GM10266 (cell line): ENCODE measurements at regions not wholly inside any gene's neighbourhood (a gene's known extent, or its start where the extent isn't known, plus 50 kb on each side); places are given as distances from the start of the nearest gene placed in this dataset.

Experiments
- DNase-seq: peaks from one replicate; pipeline ENCODE4 v3.0.0; 2012; ENCODE audit errors: extremely low spot score
- CTCF ChIP-seq: IDR thresholded peaks from 2 replicates; pipeline ENCODE4 v1.5.1; 2012; ENCODE audit warnings: mild to moderate bottlenecking, low read depth; ENCODE audit not compliant: control insufficient read depth, insufficient read depth; ENCODE audit errors: missing control alignments

GRCh38 chr2:175568109-175568730 is 386.7 kb upstream of the ATP5MC3 start:
- no peak for DNase-seq
- no peak for TF ChIP-seq CTCF

- no peak for TF ChIP-seq CTCF
- DNase-seq, result no peak
These were observed 386.0 kb upstream of the ATP5MC3 start for GRCh38 chr2:175567435-175568061.

- TF ChIP-seq CTCF, result no peak
- no peak for DNase-seq
These were observed 379.1 kb upstream of the ATP5MC3 start for GRCh38 chr2:175560521-175561169.

GRCh38 chr2:175559613-175560012 is 378.1 kb upstream of the ATP5MC3 start:
- DNase-seq, result no peak
- no peak for TF ChIP-seq CTCF

GRCh38 chr2:175557810-175558377 is 376.4 kb upstream of the ATP5MC3 start:
- no peak for DNase-seq
- TF ChIP-seq CTCF, result no peak

GRCh38 chr2:175553910-175554309 is 372.4 kb upstream of the ATP5MC3 start:
- no peak for TF ChIP-seq CTCF
- DNase-seq, result no peak

- TF ChIP-seq CTCF, result no peak
- no peak for DNase-seq
These were observed 371.4 kb upstream of the ATP5MC3 start for GRCh38 chr2:175552902-175553301.
